ENCODE measurements at regions not wholly inside any gene's neighbourhood (a gene's known extent, or its start where the extent isn't known, plus 50 kb on each side); places are given as distances from the start of the nearest gene placed in this dataset.
"Not testable (repeated sequence)": the region's sequence is repeated elsewhere in the genome, so short reads cannot be mapped to it uniquely, and the experiment has no call there.

GRCh38 chr3:105982207-105982606 lies 113.4 kb upstream of the CBLB start:
- DNase-seq = no peak

GRCh38 chr3:105984837-105985236 lies 116.0 kb upstream of the CBLB start:
- DNase-seq = no peak

- DNase-seq = not testable (repeated sequence)
Observed at GRCh38 chr3:105986343-105986742, 117.5 kb upstream of the CBLB start.

GRCh38 chr3:105987809-105988208 lies 119.0 kb upstream of the CBLB start:
- DNase-seq = no peak

GRCh38 chr3:105988540-105989212 lies 119.9 kb upstream of the CBLB start:
- no peak for DNase-seq

- no peak for DNase-seq
Observed at GRCh38 chr3:105996781-105997180, 128.0 kb upstream of the CBLB start.

GRCh38 chr3:105997466-105997799 lies 128.6 kb upstream of the CBLB start:
- DNase-seq = no peak

- DNase-seq = no peak
Observed at GRCh38 chr3:105997800-105998526, 129.2 kb upstream of the CBLB start.

- DNase-seq = no peak
Observed at GRCh38 chr3:105999856-106000255, 131.0 kb upstream of the CBLB start.

- DNase-seq = no peak
Observed at GRCh38 chr3:106001923-106002322, 133.1 kb upstream of the CBLB start.

GRCh38 chr3:106004137-106004681 lies 135.4 kb upstream of the CBLB start:
- no peak for DNase-seq

GRCh38 chr3:106004826-106005225 lies 136.0 kb upstream of the CBLB start:
- no peak for DNase-seq

GRCh38 chr3:106006001-106006400 lies 137.2 kb upstream of the CBLB start:
- no peak for DNase-seq

- DNase-seq = no peak
Observed at GRCh38 chr3:106006571-106006970, 137.8 kb upstream of the CBLB start.

- DNase-seq = no peak
Observed at GRCh38 chr3:106007512-106007911, 138.7 kb upstream of the CBLB start.

- no peak for DNase-seq
Observed at GRCh38 chr3:106008766-106009165, 140.0 kb upstream of the CBLB start.

- no peak for DNase-seq
Observed at GRCh38 chr3:106010829-106011228, 142.0 kb upstream of the CBLB start.

- DNase-seq = no peak
Observed at GRCh38 chr3:106013971-106014370, 145.2 kb upstream of the CBLB start.

- DNase-seq = no peak
Observed at GRCh38 chr3:106014518-106014917, 145.7 kb upstream of the CBLB start.

GRCh38 chr3:106014971-106015370 lies 146.2 kb upstream of the CBLB start:
- DNase-seq = no peak

GRCh38 chr3:106018102-106018501 lies 149.3 kb upstream of the CBLB start:
- DNase-seq = no peak

- no peak for DNase-seq
Observed at GRCh38 chr3:106018929-106019550, 150.2 kb upstream of the CBLB start.

GRCh38 chr3:106022913-106023312 lies 154.1 kb upstream of the CBLB start:
- no peak for DNase-seq

- DNase-seq = no peak
Observed at GRCh38 chr3:106025151-106025722, 156.4 kb upstream of the CBLB start.

Measured in NCI-H446 treated with DMSO at 0.1 percent for 48 hours (cell line).